ENCODE measurements at regions not wholly inside any gene's neighbourhood (a gene's known extent, or its start where the extent isn't known, plus 50 kb on each side); places are given as distances from the start of the nearest gene placed in this dataset.
"Not testable (repeated sequence)": the region's sequence is repeated elsewhere in the genome, so short reads cannot be mapped to it uniquely, and the experiment has no call there.

DNA sequence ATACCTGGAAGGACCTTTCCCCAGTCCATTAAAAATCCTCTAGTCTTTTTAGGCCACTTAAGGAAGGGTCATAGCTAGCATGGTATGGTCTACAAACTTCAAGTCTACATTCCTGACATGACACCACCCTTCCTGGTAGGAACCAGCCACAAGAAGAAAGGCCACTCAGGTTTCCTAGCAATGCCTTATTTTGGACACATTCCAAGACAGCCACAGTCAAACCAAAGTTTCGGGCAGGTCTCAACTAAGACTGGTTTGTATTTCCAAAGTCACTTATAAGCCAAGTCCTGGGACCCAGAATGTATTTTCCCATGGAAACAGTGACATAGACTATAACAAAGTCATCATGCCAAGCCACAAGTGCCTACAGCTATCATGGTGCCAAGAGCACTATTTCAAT, 50.6 kb upstream of the SLC44A3 start:
- H3K27ac Mint-ChIP-seq = no peak overlapping the region
- no peak overlapping the region for H3K4me3 Mint-ChIP-seq
- H3K27me3 Mint-ChIP-seq = peaks cover 2% of the 10 kb centered on the region
- H3K36me3 Mint-ChIP-seq = no peaks in the 10 kb centered on the region
- POLR2A ChIA-PET = no interaction called here
- intact Hi-C loops (cut with micrococcal nuclease) = no loop called here
- no peaks in the 10 kb centered on the region for H3K4me1 Mint-ChIP-seq (ENCODE audit: low read depth)
- no peak for DNase-seq
- no peaks in the 10 kb centered on the region for H3K9me3 Mint-ChIP-seq
- CTCF ChIA-PET = no interaction called here

DNA sequence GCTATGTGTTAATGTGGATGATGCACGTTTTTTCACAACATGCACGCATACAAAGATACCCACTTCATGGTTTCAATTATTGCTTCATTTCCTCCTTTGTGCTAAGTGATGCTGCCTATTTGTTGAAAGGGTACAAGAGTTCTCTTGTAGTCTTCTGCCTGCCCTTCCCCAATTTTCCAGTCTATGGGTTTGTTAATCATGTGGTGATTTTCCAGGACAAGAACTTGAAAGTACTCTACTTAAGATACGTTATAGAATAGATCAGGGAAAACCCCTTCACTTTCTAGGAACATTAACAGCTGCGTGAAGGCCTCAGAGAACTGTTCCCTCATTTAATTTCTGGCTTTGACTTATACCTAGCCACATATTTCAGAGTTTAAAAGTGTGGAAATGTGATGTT, 52.1 kb upstream of the SLC44A3 start:
- ChIA-PET CTCF (no interaction called here), POLR2A (no interaction called here)
- Mint-ChIP-seq H3K4me3 (no peak overlapping the region), H3K36me3 (no peaks in the 10 kb centered on the region), H3K9me3 (peaks cover 3% of the 10 kb centered on the region), H3K27me3 (peaks cover 2% of the 10 kb centered on the region), H3K4me1 (ENCODE audit: low read depth) (no peaks in the 10 kb centered on the region), H3K27ac (no peak overlapping the region)
- intact Hi-C loops (cut with micrococcal nuclease) = no loop called here
- no peak for DNase-seq

DNA sequence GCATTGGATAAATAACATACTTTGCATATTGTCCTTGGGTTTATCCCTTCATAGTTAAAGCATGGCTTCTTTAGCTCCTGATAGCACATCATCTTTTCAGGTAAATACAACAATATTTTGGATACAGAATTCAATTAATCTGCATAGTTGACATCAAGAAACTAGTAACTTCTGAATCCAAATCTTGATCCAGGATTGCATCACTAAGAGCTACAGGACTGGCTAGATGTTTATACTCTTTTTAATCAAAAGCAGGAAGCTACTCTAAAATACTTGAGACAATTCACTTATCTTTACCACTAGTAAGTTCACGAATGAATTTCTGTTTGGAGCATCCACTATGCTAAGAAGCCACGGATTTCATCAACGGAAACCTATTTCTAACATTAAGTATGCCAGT, 54.2 kb upstream of the SLC44A3 start:
- intact Hi-C loops (cut with micrococcal nuclease) = no loop called here
- Mint-ChIP-seq H3K4me3 (no peak overlapping the region), H3K27ac (no peak overlapping the region), H3K36me3 (no peaks in the 10 kb centered on the region), H3K27me3 (peaks cover 2% of the 10 kb centered on the region), H3K4me1 (ENCODE audit: low read depth) (no peaks in the 10 kb centered on the region), H3K9me3 (peaks cover 3% of the 10 kb centered on the region)
- DNase-seq = no peak
- ChIA-PET POLR2A (no interaction called here), CTCF (no interaction called here)

DNA sequence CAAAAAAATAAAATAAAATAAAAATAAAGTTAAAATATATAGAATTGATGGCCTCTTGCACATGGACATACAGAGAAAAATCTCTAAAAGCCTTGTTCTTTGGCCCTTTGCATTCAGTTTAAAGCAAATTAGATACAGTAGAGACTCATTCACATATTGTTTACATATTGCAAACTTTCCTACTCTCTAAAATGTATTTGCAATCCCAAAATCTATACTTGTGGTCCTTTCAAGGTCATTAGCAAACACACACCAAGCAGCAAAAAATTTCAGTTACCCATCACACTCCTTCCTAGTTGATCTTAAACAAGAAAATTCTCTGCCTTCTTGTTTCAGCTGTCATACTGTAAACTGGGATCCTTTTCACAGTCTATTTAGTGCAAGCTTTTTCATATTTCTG, 61.0 kb upstream of the SLC44A3 start:
- peaks cover 7% of the 10 kb centered on the region for H3K4me1 Mint-ChIP-seq (ENCODE audit: low read depth)
- DNase-seq = no peak
- ChIA-PET POLR2A (no interaction called here), CTCF (no interaction called here)
- H3K4me3 Mint-ChIP-seq = no peak overlapping the region
- H3K27me3 Mint-ChIP-seq = peaks cover 18% of the 10 kb centered on the region
- H3K9me3 Mint-ChIP-seq = peaks cover 3% of the 10 kb centered on the region
- H3K27ac Mint-ChIP-seq = no peak overlapping the region
- intact Hi-C loops (cut with micrococcal nuclease) = no loop called here
- H3K36me3 Mint-ChIP-seq = no peaks in the 10 kb centered on the region

DNA sequence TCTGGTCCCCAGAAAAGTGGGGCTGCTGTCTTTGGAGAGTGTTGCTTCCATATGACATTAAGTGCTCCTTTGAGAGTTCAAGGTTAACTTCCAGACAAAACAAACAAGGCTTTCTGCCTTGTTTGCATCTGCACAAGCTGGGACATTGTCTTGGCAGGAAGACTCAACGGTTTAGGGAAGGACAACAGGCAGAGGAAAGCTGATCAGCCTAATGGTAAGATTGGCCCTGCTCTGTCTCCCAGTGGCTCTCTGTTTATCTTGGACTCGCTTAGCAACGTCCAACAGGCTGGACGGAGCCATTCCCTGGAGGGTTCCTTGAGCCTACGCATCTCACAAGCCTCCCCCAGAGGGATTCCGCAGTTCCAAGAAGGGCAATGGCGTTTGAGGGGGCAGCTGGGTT, 62.2 kb upstream of the SLC44A3 start:
- ChIA-PET CTCF (no interaction called here), POLR2A (no interaction called here)
- Mint-ChIP-seq H3K4me1 (ENCODE audit: low read depth) (peaks cover 7% of the 10 kb centered on the region), H3K9me3 (no peaks in the 10 kb centered on the region), H3K27me3 (peaks cover 20% of the 10 kb centered on the region), H3K36me3 (no peaks in the 10 kb centered on the region), H3K27ac (no peak overlapping the region), H3K4me3 (no peak overlapping the region)
- no peak for DNase-seq
- intact Hi-C loops (cut with micrococcal nuclease) = no loop called here

DNA sequence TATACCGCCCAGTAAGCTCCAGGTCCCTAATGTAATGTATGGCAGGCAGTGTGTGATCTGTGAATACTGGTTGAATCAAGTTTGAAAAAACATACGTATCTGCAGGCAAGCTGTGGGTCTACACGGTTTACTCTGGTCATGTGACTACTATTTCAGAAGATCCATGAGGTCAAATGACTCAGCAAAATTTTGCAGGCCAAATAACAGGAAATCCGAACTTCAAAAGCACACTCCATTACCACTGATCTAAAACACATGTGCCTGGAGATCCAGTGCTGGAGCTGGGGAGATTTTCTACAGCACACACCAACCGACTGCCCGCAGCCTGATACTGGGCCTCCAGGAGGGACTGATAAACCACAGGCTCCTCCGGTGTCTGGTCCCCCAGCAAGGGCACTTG, 64.5 kb upstream of the SLC44A3 start:
- intact Hi-C loops (cut with micrococcal nuclease) = no loop called here
- H3K27me3 Mint-ChIP-seq = peaks cover 20% of the 10 kb centered on the region

DNA sequence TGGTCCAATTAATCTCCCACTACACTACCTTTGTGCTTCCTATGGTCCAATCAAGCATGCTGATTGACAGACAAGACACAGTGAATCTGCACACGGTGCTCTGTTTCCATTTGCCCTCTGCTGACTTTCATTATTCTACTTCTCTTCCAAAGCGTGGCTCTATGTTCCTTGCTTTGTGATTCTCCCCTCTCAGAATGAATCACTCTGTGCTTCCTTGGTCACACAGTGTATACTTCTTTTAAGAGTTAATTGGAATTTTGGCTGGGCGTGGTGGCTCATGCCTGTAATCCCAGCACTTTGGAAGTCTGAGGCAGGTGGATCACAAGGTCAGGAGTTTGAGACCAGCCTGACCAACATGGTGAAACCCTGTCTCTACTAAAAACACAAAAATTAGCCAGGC, 65.1 kb upstream of the SLC44A3 start:
- CTCF ChIA-PET = not testable (repeated sequence)

More for the DNA sequence above, 64.5 kb upstream of the SLC44A3 start:
- peaks cover 7% of the 10 kb centered on the region for H3K4me1 Mint-ChIP-seq (ENCODE audit: low read depth)
- no peak overlapping the region for H3K4me3 Mint-ChIP-seq
- H3K36me3 Mint-ChIP-seq = no peaks in the 10 kb centered on the region
- ChIA-PET CTCF (no interaction called here), POLR2A (no interaction called here)
- no peak for DNase-seq
- no peak overlapping the region for H3K27ac Mint-ChIP-seq
- H3K9me3 Mint-ChIP-seq = no peaks in the 10 kb centered on the region

DNA sequence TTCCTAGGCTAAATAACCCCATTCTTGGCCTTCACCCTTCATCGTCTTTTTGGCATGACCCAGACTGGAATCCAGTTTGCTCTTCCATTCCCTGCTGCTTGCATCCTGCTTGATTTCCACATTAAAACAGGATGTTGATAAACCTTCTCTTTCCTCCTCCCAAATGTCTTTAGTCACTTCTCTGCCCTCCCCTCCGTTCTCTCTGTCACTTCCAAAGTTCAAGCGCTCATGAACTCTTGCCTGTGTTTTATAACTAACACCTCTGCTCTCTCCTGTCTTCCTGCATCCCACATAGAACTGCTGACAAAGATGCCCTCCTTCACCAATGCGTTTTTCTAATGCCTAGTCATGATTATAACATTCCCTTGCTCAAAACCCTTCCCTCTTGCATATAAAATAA, 65.6 kb upstream of the SLC44A3 start:
- POLR2A ChIA-PET = no interaction called here
- Mint-ChIP-seq H3K27ac (no peak overlapping the region), H3K36me3 (no peaks in the 10 kb centered on the region), H3K4me3 (no peak overlapping the region), H3K9me3 (no peaks in the 10 kb centered on the region), H3K27me3 (peaks cover 17% of the 10 kb centered on the region), H3K4me1 (ENCODE audit: low read depth) (peaks cover 7% of the 10 kb centered on the region)
- DNase-seq = no peak
- CTCF ChIA-PET = no interaction called here
- intact Hi-C loops (cut with micrococcal nuclease) = no loop called here

More for the DNA sequence above, 65.1 kb upstream of the SLC44A3 start:
- H3K4me3 Mint-ChIP-seq; intact Hi-C loops (cut with micrococcal nuclease); DNase-seq; H3K4me1 Mint-ChIP-seq (ENCODE audit: low read depth); POLR2A ChIA-PET; H3K27ac Mint-ChIP-seq; H3K36me3 Mint-ChIP-seq; H3K9me3 Mint-ChIP-seq: not testable (repeated sequence)
- H3K27me3 Mint-ChIP-seq = peaks cover 20% of the 10 kb centered on the region

DNA sequence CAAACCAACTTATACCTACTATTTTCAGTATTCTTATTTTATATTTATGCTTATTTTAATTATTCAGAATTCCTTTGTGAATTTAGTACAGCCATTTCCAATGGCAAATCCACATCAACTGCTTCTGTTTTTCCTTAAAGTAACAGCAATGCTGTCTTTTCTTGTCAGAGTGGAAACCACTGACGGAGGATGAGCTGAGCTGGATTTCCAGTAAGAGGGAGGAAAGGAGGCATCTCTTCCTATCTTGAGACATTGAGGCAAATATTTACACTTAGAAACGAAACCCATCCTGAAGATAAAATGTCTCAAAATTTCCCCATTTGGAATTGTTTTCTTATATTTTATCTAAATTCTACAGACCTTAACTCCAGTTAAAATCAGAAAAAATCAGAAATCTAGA, 66.1 kb upstream of the SLC44A3 start:
- ChIA-PET CTCF (no interaction called here), POLR2A (no interaction called here)
- intact Hi-C loops (cut with micrococcal nuclease) = no loop called here
- Mint-ChIP-seq H3K9me3 (peaks cover 3% of the 10 kb centered on the region), H3K4me3 (no peak overlapping the region), H3K4me1 (ENCODE audit: low read depth) (peaks cover 7% of the 10 kb centered on the region), H3K27me3 (peaks cover 15% of the 10 kb centered on the region), H3K27ac (no peak overlapping the region), H3K36me3 (no peaks in the 10 kb centered on the region)
- DNase-seq = no peak

DNA sequence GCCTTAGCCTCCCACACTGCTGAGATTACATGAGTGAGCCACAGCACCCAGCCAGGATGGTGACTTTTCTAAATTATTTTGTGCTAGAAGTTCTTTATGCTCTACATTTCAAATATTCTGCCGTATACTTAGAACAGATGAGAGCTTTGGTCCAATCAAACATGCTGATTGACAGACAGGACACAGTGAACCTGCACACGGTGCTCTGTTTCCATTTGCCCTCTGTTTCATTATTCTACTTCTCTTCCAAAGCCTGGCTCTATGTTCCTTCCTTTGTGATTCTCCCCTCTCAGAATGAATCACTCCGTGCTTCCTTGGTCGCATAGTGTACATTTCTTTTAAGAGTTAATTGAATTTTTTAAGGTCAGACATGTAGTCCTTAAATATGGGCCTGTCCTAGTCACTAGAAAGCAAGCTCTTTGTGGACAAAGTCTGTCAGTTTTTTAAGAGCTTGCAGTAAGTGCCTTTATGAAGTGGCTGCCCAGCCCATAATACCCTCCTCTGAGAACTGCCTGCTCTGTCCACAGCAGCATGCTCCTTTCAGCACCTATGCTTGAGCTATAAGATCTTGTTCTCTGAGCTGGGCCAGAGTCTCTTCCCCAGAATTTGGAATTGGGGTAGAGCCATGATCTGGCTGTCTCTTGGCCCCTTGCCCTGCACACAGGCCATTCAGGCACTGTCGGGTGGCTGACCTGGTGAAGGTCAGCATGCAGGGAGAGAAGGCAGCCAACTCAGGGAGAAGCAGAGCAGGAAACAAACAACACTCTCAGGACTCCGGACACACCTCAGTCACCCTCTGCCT, 66.8 kb upstream of the SLC44A3 start:
- H3K27me3 Mint-ChIP-seq = peaks cover 15% of the 10 kb centered on the region
- no peak for DNase-seq
- no peak overlapping the region for H3K4me3 Mint-ChIP-seq
- peaks cover 7% of the 10 kb centered on the region for H3K4me1 Mint-ChIP-seq (ENCODE audit: low read depth)
- H3K36me3 Mint-ChIP-seq = no peaks in the 10 kb centered on the region
- POLR2A ChIA-PET = no interaction called here
- CTCF ChIA-PET = no interaction called here
- H3K27ac Mint-ChIP-seq = no peak overlapping the region
- H3K9me3 Mint-ChIP-seq = peaks cover 7% of the 10 kb centered on the region
- intact Hi-C loops (cut with micrococcal nuclease) = no loop called here

DNA sequence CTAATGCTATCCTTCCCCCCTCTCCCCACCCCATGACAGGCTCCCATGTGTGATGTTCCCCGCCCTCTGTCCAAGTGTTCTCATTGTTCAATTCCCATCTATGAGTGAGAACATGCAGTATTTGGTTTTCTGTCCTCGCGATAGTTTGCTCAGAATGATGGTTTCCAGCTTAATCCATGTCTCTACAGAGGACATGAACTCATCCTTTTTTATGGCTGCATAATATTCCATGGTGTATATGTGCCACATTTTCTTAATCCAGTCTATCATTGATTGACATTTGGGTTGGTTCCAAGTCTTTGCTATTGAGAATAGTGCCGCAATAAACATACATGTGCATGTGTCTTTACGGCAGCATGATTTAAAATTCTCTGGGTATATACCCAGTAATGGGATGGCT, 68.7 kb upstream of the SLC44A3 start:
- DNase-seq; intact Hi-C loops (cut with micrococcal nuclease); H3K9me3 Mint-ChIP-seq; H3K36me3 Mint-ChIP-seq; H3K27ac Mint-ChIP-seq; POLR2A ChIA-PET; H3K4me1 Mint-ChIP-seq (ENCODE audit: low read depth); CTCF ChIA-PET; H3K4me3 Mint-ChIP-seq: not testable (repeated sequence)
- H3K27me3 Mint-ChIP-seq = peaks cover 12% of the 10 kb centered on the region

DNA sequence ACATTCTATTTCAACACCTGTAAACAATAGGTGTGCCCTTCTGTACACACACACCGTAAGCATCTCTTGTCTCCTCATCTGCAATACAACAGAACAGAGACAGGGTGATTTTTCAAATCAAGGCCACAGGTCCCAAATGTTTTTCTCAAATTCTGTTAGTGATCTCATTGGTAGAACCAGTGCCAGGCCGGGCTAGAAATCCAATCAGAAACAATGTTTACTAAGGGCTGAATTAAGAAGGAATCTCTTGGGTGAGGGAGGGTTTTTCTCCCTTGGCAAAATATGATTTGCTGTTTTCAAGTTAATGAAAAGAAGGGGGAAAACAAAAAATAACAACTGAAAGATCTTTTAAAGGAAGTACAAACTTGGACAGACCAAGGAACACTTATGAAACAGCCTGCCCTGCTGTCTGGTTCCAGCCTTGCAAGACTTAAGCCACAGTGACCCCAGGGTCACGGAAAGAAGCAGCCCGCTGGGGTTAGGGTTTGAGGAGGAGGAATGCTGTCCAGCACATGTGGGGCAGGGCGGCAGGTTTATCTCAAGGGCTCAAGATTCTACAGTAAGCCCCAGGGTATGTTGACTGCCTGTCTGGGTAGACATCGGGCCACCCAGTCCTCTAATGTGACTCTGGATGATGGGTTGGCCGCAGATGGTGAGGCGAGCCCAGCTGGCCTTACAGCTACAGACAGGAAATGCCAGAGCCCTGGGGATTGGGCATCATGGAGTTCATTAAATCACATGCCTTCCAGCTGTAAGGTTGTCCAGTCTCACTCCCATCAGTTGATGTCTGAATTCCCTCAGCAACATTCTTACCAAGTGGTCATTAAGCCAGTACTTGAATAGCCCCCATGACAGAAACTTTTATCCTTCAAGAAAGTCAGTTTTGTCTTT, 73.3 kb upstream of the SLC44A3 start:
- ChIA-PET POLR2A (no interaction called here), CTCF (no interaction called here)
- Mint-ChIP-seq H3K4me1 (ENCODE audit: low read depth) (no peaks in the 10 kb centered on the region), H3K27me3 (peaks cover 1% of the 10 kb centered on the region), H3K9me3 (peaks cover 7% of the 10 kb centered on the region), H3K27ac (no peak overlapping the region), H3K36me3 (no peaks in the 10 kb centered on the region), H3K4me3 (no peak overlapping the region)
- no peak for DNase-seq
- intact Hi-C loops (cut with micrococcal nuclease) = no loop called here

DNA sequence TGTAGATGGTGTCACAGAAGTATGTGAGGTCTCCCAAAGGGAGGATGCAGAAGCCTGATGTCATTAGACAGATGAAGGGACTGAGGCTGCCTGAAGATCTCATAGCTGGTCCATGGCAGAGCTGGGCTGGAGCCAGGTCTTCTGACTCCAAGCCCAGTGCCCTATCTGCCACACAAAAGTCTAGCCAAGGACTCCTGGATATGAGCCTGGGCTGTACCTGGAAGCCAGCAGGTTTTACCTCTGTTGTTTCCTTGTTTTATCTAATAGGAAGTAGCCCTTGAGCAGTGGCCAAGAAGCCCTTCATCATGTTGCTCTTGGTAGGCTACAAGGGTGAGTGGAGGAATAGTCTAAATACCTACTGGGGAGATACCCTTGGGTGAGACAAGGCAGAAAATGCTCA, 74.4 kb upstream of the SLC44A3 start:
- Mint-ChIP-seq H3K9me3 (peaks cover 7% of the 10 kb centered on the region), H3K27me3 (peaks cover 1% of the 10 kb centered on the region), H3K4me3 (no peak overlapping the region), H3K36me3 (no peaks in the 10 kb centered on the region), H3K27ac (no peak overlapping the region), H3K4me1 (ENCODE audit: low read depth) (no peaks in the 10 kb centered on the region)
- CTCF ChIA-PET = no interaction called here
- intact Hi-C loops (cut with micrococcal nuclease) = no loop called here
- POLR2A ChIA-PET = no interaction called here
- DNase-seq = no peak
